ENCODE measurements at regions not wholly inside any gene's neighbourhood (a gene's known extent, or its start where the extent isn't known, plus 50 kb on each side); places are given as distances from the start of the nearest gene placed in this dataset.

DNA sequence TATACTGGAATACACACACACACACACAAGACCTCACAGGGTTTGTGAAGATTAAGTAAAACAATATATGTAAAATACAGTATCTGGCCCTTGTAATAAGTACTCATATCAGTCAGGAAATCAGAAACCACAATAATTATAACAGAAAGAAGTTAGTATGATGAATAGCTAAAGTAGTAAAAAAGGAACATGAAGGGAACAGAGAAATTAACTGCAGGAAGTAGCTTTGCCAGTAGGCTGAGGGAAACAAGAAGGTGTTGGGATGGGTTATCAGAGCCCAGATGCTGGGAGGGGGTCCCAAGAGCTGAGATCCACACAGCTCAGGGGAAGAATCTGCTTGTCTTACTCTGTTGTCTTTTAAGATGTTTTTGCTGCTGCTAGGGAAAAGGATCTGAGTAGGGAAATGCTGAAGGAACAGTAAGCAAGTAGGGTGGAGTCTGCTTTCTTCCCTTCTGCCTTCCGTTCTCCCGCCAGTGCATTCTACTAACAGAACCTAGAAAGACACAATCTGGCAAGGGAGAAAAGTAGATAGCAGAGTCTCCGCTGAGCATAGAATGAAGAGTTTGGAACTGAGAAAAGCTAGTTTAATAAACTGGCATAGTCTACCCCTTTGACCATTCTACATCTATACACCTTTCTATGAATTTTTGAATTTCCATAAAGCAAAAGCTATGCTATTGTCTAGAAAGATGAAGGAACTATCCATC is 55.3 kb upstream of the ALDH1A1 start:
- peaks cover 4% of the 10 kb centered on the region for H3K4me1 Mint-ChIP-seq (ENCODE audit: low read depth)
- H3K9me3 Mint-ChIP-seq (ENCODE audit: low read depth): peaks cover 5% of the 10 kb centered on the region
- TF ChIP-seq, protein P1, sequence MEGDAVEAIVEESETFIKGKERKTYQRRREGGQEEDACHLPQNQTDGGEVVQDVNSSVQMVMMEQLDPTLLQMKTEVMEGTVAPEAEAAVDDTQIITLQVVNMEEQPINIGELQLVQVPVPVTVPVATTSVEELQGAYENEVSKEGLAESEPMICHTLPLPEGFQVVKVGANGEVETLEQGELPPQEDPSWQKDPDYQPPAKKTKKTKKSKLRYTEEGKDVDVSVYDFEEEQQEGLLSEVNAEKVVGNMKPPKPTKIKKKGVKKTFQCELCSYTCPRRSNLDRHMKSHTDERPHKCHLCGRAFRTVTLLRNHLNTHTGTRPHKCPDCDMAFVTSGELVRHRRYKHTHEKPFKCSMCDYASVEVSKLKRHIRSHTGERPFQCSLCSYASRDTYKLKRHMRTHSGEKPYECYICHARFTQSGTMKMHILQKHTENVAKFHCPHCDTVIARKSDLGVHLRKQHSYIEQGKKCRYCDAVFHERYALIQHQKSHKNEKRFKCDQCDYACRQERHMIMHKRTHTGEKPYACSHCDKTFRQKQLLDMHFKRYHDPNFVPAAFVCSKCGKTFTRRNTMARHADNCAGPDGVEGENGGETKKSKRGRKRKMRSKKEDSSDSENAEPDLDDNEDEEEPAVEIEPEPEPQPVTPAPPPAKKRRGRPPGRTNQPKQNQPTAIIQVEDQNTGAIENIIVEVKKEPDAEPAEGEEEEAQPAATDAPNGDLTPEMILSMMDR (IDR thresholded peaks at IDR 0.05; ENCODE audit: unreplicated experiment): no peak
- no peaks in the 10 kb centered on the region for H3K36me3 Mint-ChIP-seq (ENCODE audit: insufficient read depth)
- no peaks in the 10 kb centered on the region for H3K27me3 Mint-ChIP-seq
- no peak overlapping the region for H3K4me3 Mint-ChIP-seq (ENCODE audit: low read depth)
- H3K27ac Mint-ChIP-seq: no peak overlapping the region
- no peak for DNase-seq (ENCODE audit: low spot score, unreplicated experiment)

DNA sequence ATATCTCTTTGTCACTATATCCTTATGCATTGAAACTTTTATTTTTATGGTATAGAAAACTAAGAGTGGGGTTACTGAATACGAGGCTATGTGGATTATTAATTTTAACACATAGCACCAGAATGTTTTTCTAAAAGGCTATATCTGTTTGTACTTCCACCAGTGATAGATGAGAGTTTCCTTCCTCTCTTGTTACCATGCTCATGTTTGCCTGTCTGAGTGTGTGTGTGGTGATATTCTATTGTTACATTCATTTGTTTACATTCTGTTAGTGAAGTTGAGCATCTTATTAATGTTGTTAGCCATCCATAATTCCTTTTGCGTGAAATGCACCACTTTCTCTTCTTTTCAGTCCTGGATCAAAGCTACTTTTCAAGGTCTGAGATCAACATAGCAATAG is 54.1 kb upstream of the ALDH1A1 start:
- no peaks in the 10 kb centered on the region for H3K36me3 Mint-ChIP-seq (ENCODE audit: insufficient read depth)
- peaks cover 4% of the 10 kb centered on the region for H3K4me1 Mint-ChIP-seq (ENCODE audit: low read depth)
- TF ChIP-seq, protein P1 (IDR thresholded peaks at IDR 0.05; ENCODE audit: unreplicated experiment): no peak
- DNase-seq (ENCODE audit: low spot score, unreplicated experiment): no peak
- H3K9me3 Mint-ChIP-seq (ENCODE audit: low read depth): peaks cover 5% of the 10 kb centered on the region
- H3K27ac Mint-ChIP-seq: no peak overlapping the region
- H3K27me3 Mint-ChIP-seq: no peaks in the 10 kb centered on the region
- no peak overlapping the region for H3K4me3 Mint-ChIP-seq (ENCODE audit: low read depth)

Measured in progenitor cell of endocrine pancreas (in vitro differentiated cells).